GM23338 (cell line): ENCODE measurements at regions not wholly inside any gene's neighbourhood (a gene's known extent, or its start where the extent isn't known, plus 50 kb on each side); places are given as distances from the start of the nearest gene placed in this dataset.

Experiments used
- CREB1 ChIP-seq: fragments of 250-450 bp; sonication (Bioruptor Pico); IDR thresholded peaks from 2 replicates; pipeline ENCODE4 v1.5.0; 2020; ENCODE audit warnings: low read depth, mild to moderate bottlenecking, moderate library complexity
- CTCF ChIP-seq, 2 experiments: fragments of 200-600 bp in 1 of 2; sonication (generic) in 1 of 2; conservative IDR thresholded peaks; 2 replicates each; pipeline versions ENCODE4 v1.5.1 to v1.6.1; 2016 to 2017; ENCODE audit warnings: antibody characterized with exemption in 2 of 2, low read depth in 2 of 2, mild to moderate bottlenecking in 2 of 2, moderate library complexity in 1 of 2
- EZH2 ChIP-seq: fragments of 200-600 bp; sonication (generic); IDR thresholded peaks from one replicate; pipeline ENCODE4 v1.8.0; 2017; ENCODE audit warnings: antibody characterized with exemption, mild to moderate bottlenecking, low read depth; ENCODE audit not compliant: unreplicated experiment
- EZH2phosphoT487 ChIP-seq: fragments of 200-600 bp; sonication (generic); IDR thresholded peaks from one replicate; pipeline ENCODE4 v1.8.1; 2018; ENCODE audit warnings: antibody characterized with exemption; ENCODE audit not compliant: unreplicated experiment
- JUNB ChIP-seq: IDR thresholded peaks from one replicate; pipeline ENCODE4 v1.6.1; 2016; ENCODE audit warnings: antibody characterized with exemption; ENCODE audit not compliant: unreplicated experiment
- NANOG ChIP-seq: IDR thresholded peaks from 2 replicates; pipeline ENCODE4 v1.6.1; 2016; ENCODE audit warnings: antibody characterized with exemption, borderline replicate concordance
- POLR2AphosphoS5 ChIP-seq: IDR thresholded peaks from 2 replicates; pipeline ENCODE4 v1.6.1; 2016; ENCODE audit warnings: antibody characterized with exemption, low read depth
- STAT1 ChIP-seq: IDR thresholded peaks from one replicate; pipeline ENCODE4 v1.6.1; 2016; ENCODE audit warnings: antibody characterized with exemption; ENCODE audit not compliant: unreplicated experiment
- ZNF331 ChIP-seq: fragments of 250-450 bp; sonication (Bioruptor Pico); IDR thresholded peaks from 2 replicates; pipeline ENCODE4 v1.5.0; 2020; ENCODE audit warnings: low read depth, mild to moderate bottlenecking, moderate library complexity
- TF ChIP-seq, protein P1 (sequence below): IDR thresholded peaks from one replicate; pipeline ENCODE4 v1.6.1; 2018; ENCODE audit warnings: antibody characterized with exemption; ENCODE audit not compliant: unreplicated experiment

GRCh38 chr12:30437616-30438015, 258.1 kb downstream of the IPO8 start:
- TF ChIP-seq POLR2AphosphoS5 (no peak), EZH2phosphoT487 (no peak), EZH2 (no peak), CTCF (conservative IDR thresholded peaks at IDR 0.05; ENCODE audit: low read depth in 2 of 2) (no peak), CREB1 (CRISPR knock-in tag) (no peak), ZNF331 (CRISPR knock-in tag) (no peak), JUNB (no peak), STAT1 (no peak), NANOG (no peak)
- TF ChIP-seq, protein P1, sequence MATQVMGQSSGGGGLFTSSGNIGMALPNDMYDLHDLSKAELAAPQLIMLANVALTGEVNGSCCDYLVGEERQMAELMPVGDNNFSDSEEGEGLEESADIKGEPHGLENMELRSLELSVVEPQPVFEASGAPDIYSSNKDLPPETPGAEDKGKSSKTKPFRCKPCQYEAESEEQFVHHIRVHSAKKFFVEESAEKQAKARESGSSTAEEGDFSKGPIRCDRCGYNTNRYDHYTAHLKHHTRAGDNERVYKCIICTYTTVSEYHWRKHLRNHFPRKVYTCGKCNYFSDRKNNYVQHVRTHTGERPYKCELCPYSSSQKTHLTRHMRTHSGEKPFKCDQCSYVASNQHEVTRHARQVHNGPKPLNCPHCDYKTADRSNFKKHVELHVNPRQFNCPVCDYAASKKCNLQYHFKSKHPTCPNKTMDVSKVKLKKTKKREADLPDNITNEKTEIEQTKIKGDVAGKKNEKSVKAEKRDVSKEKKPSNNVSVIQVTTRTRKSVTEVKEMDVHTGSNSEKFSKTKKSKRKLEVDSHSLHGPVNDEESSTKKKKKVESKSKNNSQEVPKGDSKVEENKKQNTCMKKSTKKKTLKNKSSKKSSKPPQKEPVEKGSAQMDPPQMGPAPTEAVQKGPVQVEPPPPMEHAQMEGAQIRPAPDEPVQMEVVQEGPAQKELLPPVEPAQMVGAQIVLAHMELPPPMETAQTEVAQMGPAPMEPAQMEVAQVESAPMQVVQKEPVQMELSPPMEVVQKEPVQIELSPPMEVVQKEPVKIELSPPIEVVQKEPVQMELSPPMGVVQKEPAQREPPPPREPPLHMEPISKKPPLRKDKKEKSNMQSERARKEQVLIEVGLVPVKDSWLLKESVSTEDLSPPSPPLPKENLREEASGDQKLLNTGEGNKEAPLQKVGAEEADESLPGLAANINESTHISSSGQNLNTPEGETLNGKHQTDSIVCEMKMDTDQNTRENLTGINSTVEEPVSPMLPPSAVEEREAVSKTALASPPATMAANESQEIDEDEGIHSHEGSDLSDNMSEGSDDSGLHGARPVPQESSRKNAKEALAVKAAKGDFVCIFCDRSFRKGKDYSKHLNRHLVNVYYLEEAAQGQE, result no peak
